Colonic mucosa (tissue), 4 donors: ENCODE measurements at regions not wholly inside any gene's neighbourhood (a gene's known extent, or its start where the extent isn't known, plus 50 kb on each side); places are given as distances from the start of the nearest gene placed in this dataset.

ENCODE experiments used
- DNase-seq: peaks from one replicate; pipeline ENCODE4 v3.0.0-alpha.2; 2020
- H3K27ac ChIP-seq: fragments of 200-600 bp; one replicate; pipeline ENCODE4 v1.8.0; 2021
- H3K27me3 ChIP-seq: fragments of 200-600 bp; one replicate; pipeline ENCODE4 v1.8.0; 2021
- H3K36me3 ChIP-seq: fragments of 200-600 bp; one replicate; pipeline ENCODE4 v1.8.0; 2021
- H3K4me1 ChIP-seq: fragments of 200-600 bp; one replicate; pipeline ENCODE4 v1.8.0; 2021; ENCODE audit warnings: mild to moderate bottlenecking
- H3K4me3 ChIP-seq: fragments of 200-600 bp; one replicate; pipeline ENCODE4 v1.8.0; 2021
- H3K9ac ChIP-seq, 2 donors: one replicate each; pipeline ENCODE4 v1.7.0; 2013; ENCODE audit warnings: control low read depth in 2 of 2, low read depth in 2 of 2, low read length in 2 of 2
- H3K9me3 ChIP-seq: fragments of 200-600 bp; one replicate; pipeline ENCODE4 v1.8.0; 2021
- CTCF ChIP-seq: fragments of 200-600 bp; IDR thresholded peaks from one replicate; pipeline ENCODE4 v1.8.0; 2022; ENCODE audit warnings: antibody characterized with exemption, mild to moderate bottlenecking
- intact Hi-C: fragments of 100-400 bp; cut with DNase I; formaldehyde crosslinking; loops from one replicate; pipeline ENCODE4 v1.14.1; 2022
- donor health status: healthy.
- donor health status: DM: no; HTN: no; CAD: no.
- donor health status: DM: no; HTN: no; CAD: no.

GRCh38 chrX:8906299-8906938 is 105.2 kb upstream of the FAM9A start:
- Histone ChIP-seq H3K9ac (no peak overlapping the region), H3K27ac (no peak overlapping the region), H3K27me3 (no peaks in the 10 kb centered on the region), H3K36me3 (no peaks in the 10 kb centered on the region), H3K4me3 (no peak overlapping the region), H3K4me1 (no peaks in the 10 kb centered on the region), H3K9me3 (no peaks in the 10 kb centered on the region)
- intact Hi-C loops, result no loop called here
- TF ChIP-seq CTCF, result no peak
- DNase-seq, result no peak

DNA sequence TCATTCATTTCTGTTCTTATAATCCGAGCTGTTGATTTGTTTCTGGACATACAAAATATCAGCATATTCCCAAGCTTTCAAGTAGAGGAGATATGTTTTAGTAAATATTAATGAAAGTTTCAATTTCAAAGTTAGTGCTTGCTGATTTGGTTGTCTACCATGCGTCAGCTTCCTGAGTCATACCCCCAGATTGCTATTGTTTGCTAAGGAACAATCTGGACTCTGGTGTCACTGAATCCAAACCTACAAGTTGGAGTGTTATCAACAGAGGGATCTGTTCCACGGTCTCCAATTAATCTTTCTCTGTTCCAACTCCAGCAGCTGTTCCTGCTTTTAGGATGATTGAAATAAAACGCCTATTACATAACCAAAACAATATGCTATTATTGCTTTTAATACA is 96.1 kb upstream of the FAM9A start:
- Histone ChIP-seq H3K9ac (no peak overlapping the region), H3K4me1 (no peaks in the 10 kb centered on the region), H3K36me3 (no peaks in the 10 kb centered on the region), H3K27me3 (no peaks in the 10 kb centered on the region), H3K9me3 (no peaks in the 10 kb centered on the region), H3K4me3 (no peak overlapping the region), H3K27ac (no peak overlapping the region)
- TF ChIP-seq CTCF, result no peak
- intact Hi-C loops, result no loop called here
- no peak for DNase-seq

GRCh38 chrX:8890794-8891193 is 89.6 kb upstream of the FAM9A start:
- Histone ChIP-seq H3K9me3 (no peaks in the 10 kb centered on the region), H3K9ac (no peak overlapping the region), H3K4me3 (no peak overlapping the region), H3K27me3 (no peaks in the 10 kb centered on the region), H3K27ac (no peak overlapping the region), H3K36me3 (no peaks in the 10 kb centered on the region), H3K4me1 (no peaks in the 10 kb centered on the region)
- intact Hi-C loops, result no loop called here
- TF ChIP-seq CTCF, result no peak
- no peak for DNase-seq

- Histone ChIP-seq H3K27ac (no peak overlapping the region), H3K4me1 (no peaks in the 10 kb centered on the region), H3K9ac (no peak overlapping the region), H3K4me3 (no peak overlapping the region), H3K9me3 (no peaks in the 10 kb centered on the region), H3K36me3 (no peaks in the 10 kb centered on the region), H3K27me3 (no peaks in the 10 kb centered on the region)
- intact Hi-C loops, result no loop called here
- DNase-seq, result no peak
- no peak for TF ChIP-seq CTCF
These were observed 85.8 kb upstream of the FAM9A start for GRCh38 chrX:8887004-8887403.

DNA sequence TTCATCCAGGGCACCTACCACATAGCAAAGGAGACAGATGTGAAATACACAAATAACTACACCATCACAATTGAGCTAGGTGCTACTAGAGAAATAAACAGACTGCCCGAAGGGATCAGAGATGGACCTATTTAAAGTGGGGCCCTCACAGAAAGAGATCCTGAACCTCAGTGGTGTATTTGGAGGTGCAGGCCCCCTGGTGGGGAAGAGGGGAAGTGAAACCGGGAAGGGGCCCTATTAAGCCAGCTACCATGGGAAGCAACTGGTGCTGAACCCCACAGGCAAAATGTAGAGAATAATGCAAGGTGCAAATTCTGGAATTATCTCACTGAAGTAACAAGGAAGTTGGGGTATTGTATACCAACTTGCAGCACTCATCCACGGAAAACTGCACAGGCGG is 78.6 kb upstream of the FAM9A start:
- H3K4me3 ChIP-seq, result no peak overlapping the region
- no peak overlapping the region for H3K27ac ChIP-seq
- DNase-seq, result peak; percentile 40
- H3K9ac ChIP-seq, result no peak overlapping the region
- H3K9me3 ChIP-seq, result no peaks in the 10 kb centered on the region
- H3K27me3 ChIP-seq, result no peaks in the 10 kb centered on the region
- intact Hi-C loops, result no loop called here
- H3K4me1 ChIP-seq, result no peaks in the 10 kb centered on the region
- H3K36me3 ChIP-seq, result no peaks in the 10 kb centered on the region
- TF ChIP-seq CTCF, result peak; percentile 44
